Esophagus squamous epithelium (tissue), 5 donors: ENCODE measurements at regions not wholly inside any gene's neighbourhood (a gene's known extent, or its start where the extent isn't known, plus 50 kb on each side); places are given as distances from the start of the nearest gene placed in this dataset.
"Not testable (repeated sequence)": the region's sequence is repeated elsewhere in the genome, so short reads cannot be mapped to it uniquely, and the experiment has no call there.

Source experiments
- DNase-seq: peaks from one replicate; lab custom pipeline; 2025; lab: John Stamatoyannopoulos, UW
- H3K27ac ChIP-seq, 4 donors: fragments of 200-600 bp; sonication (generic); one replicate each; pipeline ENCODE4 v1.5.1; 2016 to 2019; ENCODE audit warnings: mild to moderate bottlenecking in 1 of 4
- H3K27me3 ChIP-seq, 4 donors: fragments of 200-600 bp; sonication (generic); 1 replicate in 3 of 4; 2 replicates in 1 of 4; pipeline versions ENCODE4 v1.5.1 to v1.6.0; 2017 to 2021; ENCODE audit warnings: antibody characterized with exemption in 1 of 4
- H3K36me3 ChIP-seq, 3 donors: fragments of 200-600 bp; sonication (generic); one replicate each; pipeline ENCODE4 v1.5.1; 2016 to 2019
- H3K4me1 ChIP-seq, 3 donors: fragments of 200-600 bp; sonication (generic); one replicate each; pipeline ENCODE4 v1.5.1; 2017 to 2019
- H3K4me3 ChIP-seq, 4 donors: fragments of 200-600 bp; sonication (generic); 1 replicate in 3 of 4; 2 replicates in 1 of 4; pipeline ENCODE4 v1.5.1; 2016 to 2019; ENCODE audit warnings: mild to moderate bottlenecking in 2 of 4, moderate library complexity in 1 of 4
- H3K9me3 ChIP-seq, 3 donors: fragments of 200-600 bp; sonication (generic); one replicate each; pipeline ENCODE4 v1.5.1; 2016 to 2019
- POLR2A ChIP-seq, 4 donors: fragments of 450-650 bp; IDR thresholded peaks; one replicate each; pipeline ENCODE4 v1.6.1; 2017; ENCODE audit warnings: antibody characterized with exemption in 4 of 4, mild to moderate bottlenecking in 4 of 4, moderate library complexity in 3 of 4
- WGBS, 2 donors: methylation state at CpG; one replicate each; pipeline ENCODE4 v1.1.5; 2018; 5-methylcytosine and 5-hydroxymethylcytosine counted together
- intact Hi-C: fragments of 100-400 bp; cut with DNase I; formaldehyde crosslinking; loops from one replicate; pipeline ENCODE4 v1.15.0; 2022
- TF ChIP-seq, protein P1 (sequence below), 6 experiments: fragments of 450-650 bp in 4 of 6; fragments of 200-600 bp in 2 of 6; sonication (generic) in 2 of 6; IDR thresholded peaks; one replicate each; pipeline ENCODE4 v1.5.1; 2016 to 2019; ENCODE audit warnings: antibody characterized with exemption in 6 of 6, mild to moderate bottlenecking in 4 of 6, moderate library complexity in 4 of 6
- donor health status: DM: yes; HTN: yes; CAD: no.

DNA sequence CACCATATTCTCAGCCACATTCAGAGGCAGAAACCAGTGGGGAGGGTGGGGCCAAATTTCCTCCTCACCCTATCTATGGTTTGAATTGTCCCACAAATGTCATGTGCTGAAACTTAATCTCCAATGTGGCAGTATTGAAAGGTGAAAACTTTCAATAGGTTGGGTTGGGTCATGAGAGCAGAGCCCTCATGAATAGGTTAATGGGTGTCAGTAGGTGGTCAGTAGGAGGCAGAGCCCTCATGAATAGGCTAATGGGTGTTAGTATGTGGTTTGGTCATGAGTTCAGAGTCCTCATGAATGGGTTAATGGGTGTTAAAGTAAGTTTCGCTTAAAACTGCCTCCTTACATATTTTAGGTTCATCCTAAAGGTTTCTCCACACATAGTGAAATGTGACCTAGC, 170.0 kb downstream of the FCRL5 start:
- TF ChIP-seq, protein P1, sequence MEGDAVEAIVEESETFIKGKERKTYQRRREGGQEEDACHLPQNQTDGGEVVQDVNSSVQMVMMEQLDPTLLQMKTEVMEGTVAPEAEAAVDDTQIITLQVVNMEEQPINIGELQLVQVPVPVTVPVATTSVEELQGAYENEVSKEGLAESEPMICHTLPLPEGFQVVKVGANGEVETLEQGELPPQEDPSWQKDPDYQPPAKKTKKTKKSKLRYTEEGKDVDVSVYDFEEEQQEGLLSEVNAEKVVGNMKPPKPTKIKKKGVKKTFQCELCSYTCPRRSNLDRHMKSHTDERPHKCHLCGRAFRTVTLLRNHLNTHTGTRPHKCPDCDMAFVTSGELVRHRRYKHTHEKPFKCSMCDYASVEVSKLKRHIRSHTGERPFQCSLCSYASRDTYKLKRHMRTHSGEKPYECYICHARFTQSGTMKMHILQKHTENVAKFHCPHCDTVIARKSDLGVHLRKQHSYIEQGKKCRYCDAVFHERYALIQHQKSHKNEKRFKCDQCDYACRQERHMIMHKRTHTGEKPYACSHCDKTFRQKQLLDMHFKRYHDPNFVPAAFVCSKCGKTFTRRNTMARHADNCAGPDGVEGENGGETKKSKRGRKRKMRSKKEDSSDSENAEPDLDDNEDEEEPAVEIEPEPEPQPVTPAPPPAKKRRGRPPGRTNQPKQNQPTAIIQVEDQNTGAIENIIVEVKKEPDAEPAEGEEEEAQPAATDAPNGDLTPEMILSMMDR (IDR thresholded peaks at IDR 0.05): no peak
- TF ChIP-seq POLR2A (IDR thresholded peaks at IDR 0.05): no peak
- intact Hi-C loops: no loop called here
- peaks cover 0 to 18% (median 0%) of the 10 kb centered on the region in 4 donors for H3K27me3 ChIP-seq

DNA sequence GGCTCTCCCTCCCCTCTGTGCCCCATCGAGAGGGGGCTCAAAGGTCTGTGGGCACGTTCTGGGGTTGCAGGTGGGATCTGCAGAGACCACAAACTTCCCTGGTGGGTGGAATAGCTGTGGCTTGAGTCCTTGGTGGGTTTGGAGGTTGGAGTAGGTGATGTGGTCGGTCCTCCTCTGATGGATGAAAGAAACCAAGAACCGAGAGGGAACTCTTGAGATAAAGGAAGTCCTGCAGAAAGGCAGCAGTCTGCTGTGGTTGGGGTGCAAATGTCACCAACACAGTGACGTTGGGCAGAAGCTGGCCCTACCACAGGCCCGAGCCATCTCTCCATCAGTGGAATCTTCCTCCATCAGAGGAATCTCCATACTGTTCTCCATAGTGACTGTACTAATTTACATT, 171.8 kb downstream of the FCRL5 start:
- peaks cover 0 to 24% (median 0%) of the 10 kb centered on the region in 4 donors for H3K27me3 ChIP-seq
- no peaks in the 10 kb centered on the region for H3K4me1 ChIP-seq
- intact Hi-C loops: no loop called here
- WGBS, 2 donors: 18 to 64% methylated on average over 4 of the region's 6 CpGs
- no peaks in the 10 kb centered on the region for H3K36me3 ChIP-seq
- no peak overlapping the region for H3K27ac ChIP-seq
- TF ChIP-seq POLR2A (IDR thresholded peaks at IDR 0.05): no peak
- TF ChIP-seq, protein P1 (IDR thresholded peaks at IDR 0.05): no peak
- no peak overlapping the region for H3K4me3 ChIP-seq
- no peak for DNase-seq
- no peaks in the 10 kb centered on the region for H3K9me3 ChIP-seq

More for the DNA sequence above, 170.0 kb downstream of the FCRL5 start:
- Histone ChIP-seq H3K4me3 (no peak overlapping the region), H3K4me1 (no peaks in the 10 kb centered on the region), H3K36me3 (no peaks in the 10 kb centered on the region), H3K27ac (no peak overlapping the region), H3K9me3 (no peaks in the 10 kb centered on the region)
- 60 to 92% methylated on average over 1 of the region's 1 CpG for WGBS, 2 donors
- no peak for DNase-seq

DNA sequence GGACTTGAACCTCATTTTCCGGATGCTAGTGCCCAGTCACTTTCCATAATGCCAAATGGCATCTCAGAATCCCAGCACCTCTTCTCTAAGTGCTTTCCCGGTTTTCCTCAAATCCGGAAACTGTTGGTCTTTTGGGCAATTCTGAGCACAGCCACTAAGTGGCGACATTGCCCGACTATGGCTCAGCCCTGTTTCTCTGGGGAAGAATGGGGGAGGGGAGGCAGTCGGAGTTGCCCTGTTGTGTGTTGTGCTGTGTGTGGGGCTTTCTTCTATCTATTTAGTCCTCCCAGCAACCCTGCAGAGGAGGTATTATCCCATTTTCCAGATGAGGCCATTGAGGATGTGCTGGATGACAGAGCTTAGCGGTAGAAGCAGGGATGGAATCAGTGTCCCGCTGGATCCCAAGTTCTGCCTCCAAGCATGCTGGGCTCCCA, 175.0 kb downstream of the FCRL5 start:
- 7 to 37% methylated on average over 5 of the region's 8 CpGs for WGBS, 2 donors
- H3K36me3 ChIP-seq, H3K4me1 ChIP-seq, DNase-seq, intact Hi-C loops, H3K9me3 ChIP-seq, H3K27ac ChIP-seq, H3K4me3 ChIP-seq: not testable (repeated sequence)
- TF ChIP-seq, protein P1 (IDR thresholded peaks at IDR 0.05): peak in 3 of 6 experiments; percentile 24 to 40 (median 24)
- peaks cover 0 to 31% (median 0%) of the 10 kb centered on the region in 4 donors for H3K27me3 ChIP-seq

DNA sequence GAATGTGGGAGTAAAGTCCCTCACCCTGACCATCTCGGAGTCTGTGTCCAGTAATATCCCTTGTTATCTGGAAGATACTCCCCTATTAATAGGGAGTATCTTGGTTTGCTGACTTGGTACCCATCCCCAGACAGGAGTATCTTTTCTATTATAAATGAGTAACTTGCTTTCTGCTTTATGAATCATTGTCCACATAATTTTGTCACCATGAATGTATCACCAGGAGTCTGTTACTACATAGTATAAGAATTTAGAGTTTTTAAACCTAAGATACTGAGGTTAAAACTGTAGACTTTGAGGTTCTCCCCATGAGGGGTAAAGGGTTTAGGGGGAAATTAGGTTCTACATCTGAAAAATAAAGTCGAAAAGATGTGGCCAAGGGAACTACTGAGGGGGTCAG, 175.6 kb downstream of the FCRL5 start:
- Histone ChIP-seq H3K27me3 (peaks cover 0 to 31% (median 0%) of the 10 kb centered on the region in 4 donors), H3K4me3 (no peak overlapping the region), H3K4me1 (no peaks in the 10 kb centered on the region), H3K9me3 (no peaks in the 10 kb centered on the region), H3K27ac (no peak overlapping the region), H3K36me3 (no peaks in the 10 kb centered on the region)
- intact Hi-C loops: no loop called here
- DNase-seq: no peak
- TF ChIP-seq, protein P1 (IDR thresholded peaks at IDR 0.05): no peak
- TF ChIP-seq POLR2A (IDR thresholded peaks at IDR 0.05): no peak
- WGBS, 2 donors: 69 to 72% methylated on average over 2 of the region's 2 CpGs

DNA sequence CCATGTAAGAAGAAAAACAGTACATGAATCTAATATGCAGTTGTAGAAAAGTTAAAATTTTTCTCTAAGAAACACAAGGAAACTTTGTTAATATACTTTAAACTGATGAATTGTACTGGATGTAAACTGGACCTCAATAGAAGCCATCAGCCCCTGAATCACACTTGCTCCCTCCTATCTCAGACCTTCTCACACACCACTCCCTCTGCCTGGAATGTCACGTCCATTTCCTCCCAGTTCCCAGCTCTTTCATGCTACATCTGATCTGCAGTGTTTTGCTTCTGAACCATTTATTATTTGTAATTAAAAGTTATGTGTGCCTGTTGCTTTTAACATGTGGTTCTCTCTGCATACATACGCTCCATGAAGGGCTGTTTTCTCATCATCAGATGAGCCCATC, 180.0 kb downstream of the FCRL5 start:
- H3K9me3 ChIP-seq, H3K27ac ChIP-seq, H3K4me3 ChIP-seq, H3K4me1 ChIP-seq, H3K36me3 ChIP-seq, DNase-seq: not testable (repeated sequence)
- WGBS, 2 donors: 37 to 74% methylated on average over 2 of the region's 2 CpGs
- H3K27me3 ChIP-seq: peaks cover 0 to 13% (median 0%) of the 10 kb centered on the region in 4 donors
- intact Hi-C loops: loop anchor here (5.0 kb wide), 1 partner anchor 120 kb away; no protein-coding TSS in a partner anchor

DNA sequence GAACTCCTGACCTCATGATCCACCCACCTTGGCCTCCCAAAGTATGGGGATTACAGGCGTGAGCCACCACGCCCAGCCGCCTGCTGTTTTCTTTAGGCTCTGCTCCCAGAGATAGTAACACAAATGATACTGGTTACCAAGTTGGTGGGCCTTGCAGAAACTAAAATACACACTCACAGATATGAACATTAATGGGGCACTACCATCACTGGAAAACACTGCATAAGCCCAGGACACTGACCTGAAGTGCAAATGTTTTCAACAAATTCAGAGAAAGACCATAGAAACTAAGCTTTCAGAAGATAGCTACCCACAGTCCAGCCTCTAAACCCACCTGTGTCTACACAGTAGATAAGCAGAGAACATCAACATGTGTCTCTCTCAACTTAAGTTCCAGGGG, 180.5 kb downstream of the FCRL5 start:
- no peaks in the 10 kb centered on the region for H3K36me3 ChIP-seq
- no peak overlapping the region for H3K27ac ChIP-seq
- H3K9me3 ChIP-seq: no peaks in the 10 kb centered on the region
- intact Hi-C loops: loop anchor here (5.0 kb wide), 1 partner anchor 120 kb away; no protein-coding TSS in a partner anchor
- no peak for TF ChIP-seq POLR2A (IDR thresholded peaks at IDR 0.05)
- TF ChIP-seq, protein P1 (IDR thresholded peaks at IDR 0.05): no peak
- 61 to 81% methylated on average over 3 of the region's 3 CpGs for WGBS, 2 donors
- H3K27me3 ChIP-seq: peaks cover 0 to 13% (median 0%) of the 10 kb centered on the region in 4 donors
- DNase-seq: no peak
- H3K4me1 ChIP-seq: no peaks in the 10 kb centered on the region
- H3K4me3 ChIP-seq: no peak overlapping the region
